Right cardiac atrium (tissue), 5 donors: ENCODE measurements at regions not wholly inside any gene's neighbourhood (a gene's known extent, or its start where the extent isn't known, plus 50 kb on each side); places are given as distances from the start of the nearest gene placed in this dataset.
"Not testable (repeated sequence)": the region's sequence is repeated elsewhere in the genome, so short reads cannot be mapped to it uniquely, and the experiment has no call there.

Experiments
- ATAC-seq, 2 donors: fragments of 200-7000 bp; cut with Tn5 transposase; one replicate each; pipeline versions ENCODE4 v1.8.0 to v1.9.1; 2020; ENCODE audit warnings: moderate library complexity in 2 of 2, mild to moderate bottlenecking in 1 of 2
- DNase-seq, 3 donors: peaks; one replicate each; pipeline ENCODE4 v3.0.0-alpha.2; 2020
- H3K27ac ChIP-seq: one replicate; pipeline ENCODE4 v1.5.1; 2013; ENCODE audit warnings: mild to moderate bottlenecking, low read length, control low read depth, moderate library complexity
- H3K27me3 ChIP-seq: one replicate; pipeline ENCODE4 v1.6.1; 2013; ENCODE audit not compliant: control insufficient read depth, insufficient read depth
- H3K4me1 ChIP-seq: one replicate; pipeline ENCODE4 v1.6.1; 2013; ENCODE audit warnings: low read length; ENCODE audit not compliant: control insufficient read depth, insufficient read depth
- H3K4me3 ChIP-seq: one replicate; pipeline ENCODE4 v1.5.1; 2013; ENCODE audit warnings: low read length, control low read depth
- H3K9me3 ChIP-seq: one replicate; pipeline ENCODE4 v1.6.1; 2013; ENCODE audit warnings: low read length; ENCODE audit not compliant: control insufficient read depth
- WGBS: extraction: QIAGEN DNeasy Blood & Tissue Kit; methylation state at CpG from one replicate; pipeline ENCODE4 v1.1.7; 2013; 5-methylcytosine and 5-hydroxymethylcytosine counted together
- intact Hi-C, 4 donors: fragments of 100-400 bp; cut with DNase I; formaldehyde crosslinking; loops; one replicate each; pipeline versions ENCODE4 v1.11.0 to v1.14.0; 2022 to 2023
- donor health status: healthy with polysubstance abuse.
- donor health status: DM: no; HTN: yes; CAD: no.
- donor health status: DM: no; HTN: no; CAD: no.
- donor health status: DM: no; HTN: yes; CAD: no; lungs with severe emphysema.
- donor health status: DM: yes; HTN: yes; CAD: no.

DNA sequence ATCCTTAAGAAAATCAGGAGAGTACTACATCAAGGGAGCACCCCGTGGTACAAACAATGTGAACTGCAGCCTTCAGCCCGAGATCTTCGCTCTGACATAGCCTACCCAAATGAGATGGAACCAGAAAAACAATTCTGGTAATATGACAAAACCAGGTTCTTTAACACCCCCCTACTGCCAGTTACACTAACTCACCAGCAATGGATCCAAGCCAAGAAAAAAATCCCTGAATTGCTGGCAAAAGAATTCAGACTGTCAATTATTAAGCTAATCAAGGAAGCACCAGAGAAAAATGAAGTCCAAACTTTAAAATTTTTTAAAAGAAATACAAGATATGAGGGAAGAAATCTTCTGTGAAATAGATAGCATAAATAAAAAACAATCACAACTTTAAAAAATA is 101.7 kb upstream of the KLF8 start:
- intact Hi-C loops: no loop called here
- ATAC-seq: no peak

DNA sequence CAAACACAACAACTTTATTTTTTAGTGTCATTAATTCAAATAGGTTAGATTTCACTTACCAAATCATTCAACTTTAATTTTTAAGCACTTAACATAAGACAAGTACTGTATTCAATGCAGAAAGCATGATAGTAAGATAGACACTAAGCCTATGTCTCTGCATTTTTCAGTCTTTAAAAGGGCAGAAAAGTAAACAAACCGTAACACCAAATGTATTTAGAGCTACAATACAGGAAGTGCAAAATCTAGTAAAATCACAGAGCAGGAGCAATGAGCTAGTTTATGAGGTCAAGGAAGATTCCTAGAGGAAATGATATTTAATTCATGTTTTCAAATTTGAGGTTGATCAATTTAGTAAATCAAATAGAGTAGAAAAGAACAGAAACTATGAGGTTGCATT is 68.0 kb upstream of the KLF8 start:
- H3K4me3 ChIP-seq, intact Hi-C loops, H3K27ac ChIP-seq, DNase-seq, H3K27me3 ChIP-seq, ATAC-seq, H3K4me1 ChIP-seq, H3K9me3 ChIP-seq: not testable (repeated sequence)
- no CpG with 5 or more reads among the region's 1 CpG for WGBS

More for the DNA sequence above, 101.7 kb upstream of the KLF8 start:
- H3K9me3 ChIP-seq: no peaks in the 10 kb centered on the region
- DNase-seq: no peak
- no peaks in the 10 kb centered on the region for H3K4me1 ChIP-seq
- no peaks in the 10 kb centered on the region for H3K27me3 ChIP-seq
- no peak overlapping the region for H3K4me3 ChIP-seq
- no peak overlapping the region for H3K27ac ChIP-seq
- WGBS: 99% methylated on average over 3 of the region's 3 CpGs
